WTC11 (cell line): ENCODE measurements at regions not wholly inside any gene's neighbourhood (a gene's known extent, or its start where the extent isn't known, plus 50 kb on each side); places are given as distances from the start of the nearest gene placed in this dataset.

Source experiments
- ATAC-seq: fragments of 200-7000 bp; cut with Tn5 transposase; 2 replicates; pipeline ENCODE4 v1.10.0; 2021; ENCODE audit warnings: mild to moderate bottlenecking, moderate library complexity
- CTCF ChIA-PET: fragments of 300-600 bp; sonication (Branson Sonifier 250); formaldehyde crosslinking; loops from one replicate; lab custom pipeline; 2021; ENCODE audit warnings: antibody characterized with exemption; lab: Charles Lee
- POLR2A ChIA-PET: fragments of 350-600 bp; sonication (Branson Sonifier 250); formaldehyde crosslinking; loops from one replicate; lab custom pipeline; 2021; ENCODE audit warnings: antibody characterized with exemption; lab: Charles Lee
- DNase-seq: peaks from one replicate; pipeline ENCODE4 v3.0.0; 2021; ENCODE audit warnings: low spot score
- H3K27ac Mint-ChIP-seq: 2 replicates; pipeline ENCODE4 v1.8.0; 2021; ENCODE audit warnings: mixed read lengths
- H3K27me3 Mint-ChIP-seq: 2 replicates; pipeline ENCODE4 v1.8.0; 2021; ENCODE audit warnings: low read depth, mild to moderate bottlenecking, moderate library complexity, mixed read lengths
- H3K36me3 Mint-ChIP-seq: 2 replicates; pipeline ENCODE4 v1.8.0; 2021; ENCODE audit warnings: mixed read lengths
- H3K4me1 Mint-ChIP-seq: 2 replicates; pipeline ENCODE4 v1.8.0; 2022; ENCODE audit warnings: mixed read lengths
- H3K4me3 Mint-ChIP-seq: 2 replicates; pipeline ENCODE4 v1.8.0; 2021; ENCODE audit warnings: mild to moderate bottlenecking, moderate library complexity, mixed read lengths
- H3K9me3 Mint-ChIP-seq: 2 replicates; pipeline ENCODE4 v1.8.0; 2021; ENCODE audit warnings: mixed read lengths
- AFF4 ChIP-seq: sonication (generic); formaldehyde crosslinking; IDR thresholded peaks from 2 replicates; pipeline ENCODE4 v1.8.1; 2023; ENCODE audit warnings: mild to moderate bottlenecking, missing genetic modification reagents, borderline replicate concordance
- ATF3 ChIP-seq: sonication (generic); formaldehyde crosslinking; conservative IDR thresholded peaks from 2 replicates; pipeline ENCODE4 v1.8.1; 2022; ENCODE audit warnings: mild to moderate bottlenecking, missing genetic modification reagents
- ATF6 ChIP-seq: sonication (generic); formaldehyde crosslinking; IDR thresholded peaks from 2 replicates; pipeline ENCODE4 v1.8.1; 2023; ENCODE audit warnings: mild to moderate bottlenecking, missing genetic modification reagents
- CREB1 ChIP-seq: sonication (generic); formaldehyde crosslinking; IDR thresholded peaks from 2 replicates; pipeline ENCODE4 v1.8.0; 2023; ENCODE audit warnings: mild to moderate bottlenecking, missing genetic modification reagents
- GABPB1 ChIP-seq: sonication (generic); formaldehyde crosslinking; IDR thresholded peaks from 2 replicates; pipeline ENCODE4 v1.8.1; 2023; ENCODE audit warnings: mild to moderate bottlenecking, missing genetic modification reagents
- MAX ChIP-seq: sonication (generic); formaldehyde crosslinking; IDR thresholded peaks from 2 replicates; pipeline ENCODE4 v1.8.0; 2022; ENCODE audit warnings: mild to moderate bottlenecking, missing genetic modification reagents
- NFATC4 ChIP-seq: fragments of 250-450 bp; sonication (Bioruptor Pico); IDR thresholded peaks from 2 replicates; pipeline ENCODE4 v1.9.0; 2021; ENCODE audit warnings: mild to moderate bottlenecking
- TCF7 ChIP-seq: sonication (generic); formaldehyde crosslinking; IDR thresholded peaks from 2 replicates; pipeline ENCODE4 v1.8.0; 2022; ENCODE audit warnings: mild to moderate bottlenecking, low read depth, missing genetic modification reagents, moderate library complexity
- TEAD1 ChIP-seq: sonication (generic); formaldehyde crosslinking; IDR thresholded peaks from 2 replicates; pipeline ENCODE4 v1.8.0; 2022; ENCODE audit warnings: mild to moderate bottlenecking, missing genetic modification reagents
- ZBTB21 ChIP-seq: sonication (generic); formaldehyde crosslinking; IDR thresholded peaks from 2 replicates; pipeline ENCODE4 v1.8.1; 2023; ENCODE audit warnings: mild to moderate bottlenecking, missing genetic modification reagents, borderline replicate concordance
- ZBTB43 ChIP-seq: sonication (generic); formaldehyde crosslinking; IDR thresholded peaks from 2 replicates; pipeline ENCODE4 v1.8.1; 2023; ENCODE audit warnings: mild to moderate bottlenecking, missing genetic modification reagents
- ZSCAN18 ChIP-seq: fragments of 250-450 bp; sonication (Bioruptor Pico); IDR thresholded peaks from 2 replicates; pipeline ENCODE4 v2.1.2; 2022; ENCODE audit warnings: mild to moderate bottlenecking, moderate library complexity

GRCh38 chr5:103469288-103470040 is 93.1 kb downstream of the NUDT12 start (continued):
- TF ChIP-seq AFF4 (CRISPR knock-in tag) (no peak), GABPB1 (CRISPR knock-in tag) (no peak), MAX (no peak)

- H3K27me3 Mint-ChIP-seq, result no peaks in the 10 kb centered on the region
- H3K4me1 Mint-ChIP-seq, result no peaks in the 10 kb centered on the region
- H3K36me3 Mint-ChIP-seq, result no peaks in the 10 kb centered on the region
- H3K4me3 Mint-ChIP-seq, result no peak overlapping the region
- no peak for TF ChIP-seq NFATC4 (CRISPR knock-in tag)
- TF ChIP-seq ATF6 (CRISPR knock-in tag), result no peak
- TF ChIP-seq ZBTB43 (CRISPR knock-in tag), result no peak
- DNase-seq (no peak), ATAC-seq (no peak)
- H3K27ac Mint-ChIP-seq, result no peak overlapping the region
- no peaks in the 10 kb centered on the region for H3K9me3 Mint-ChIP-seq
- CTCF ChIA-PET, result interaction anchor here (0.6 kb wide), 1 partner anchor 208 kb away, joined by 3 read pairs; no protein-coding TSS in a partner anchor
- POLR2A ChIA-PET, result no interaction called here
Observed at GRCh38 chr5:103467831-103468230, 94.8 kb downstream of the NUDT12 start.

GRCh38 chr5:103466495-103466894 is 96.1 kb downstream of the NUDT12 start:
- ATAC-seq, result no peak
- ChIA-PET POLR2A (no interaction called here), CTCF (no interaction called here)

More at GRCh38 chr5:103466495-103466894, 96.1 kb downstream of the NUDT12 start:
- Mint-ChIP-seq H3K9me3 (no peaks in the 10 kb centered on the region), H3K4me1 (no peaks in the 10 kb centered on the region), H3K27me3 (no peaks in the 10 kb centered on the region), H3K27ac (no peak overlapping the region), H3K36me3 (no peaks in the 10 kb centered on the region), H3K4me3 (no peak overlapping the region)
- no peak for DNase-seq
- TF ChIP-seq ZSCAN18, result no peak
- no peak for TF ChIP-seq TCF7
- TF ChIP-seq TEAD1, result no peak
- no peak for TF ChIP-seq CREB1 (CRISPR knock-in tag)
- no peak for TF ChIP-seq ZBTB21
- no peak for TF ChIP-seq ATF3
